Adrenal gland (tissue), 9 donors: ENCODE measurements at regions not wholly inside any gene's neighbourhood (a gene's known extent, or its start where the extent isn't known, plus 50 kb on each side); places are given as distances from the start of the nearest gene placed in this dataset.

Experiments used
- DNase-seq, 7 donors: peaks; one replicate each; pipeline ENCODE4 v3.0.0-alpha.2; 2019 to 2020
- H3K27ac ChIP-seq, 5 donors: fragments of 200-600 bp; sonication (generic) in 4 of 5; 1 replicate in 3 of 5; 2 replicates in 2 of 5; pipeline versions ENCODE4 v1.5.1 to v1.8.0; 2016 to 2020; ENCODE audit warnings: mild to moderate bottlenecking in 1 of 5
- H3K27me3 ChIP-seq: fragments of 200-600 bp; 2 replicates; pipeline ENCODE4 v1.8.0; 2021
- H3K36me3 ChIP-seq, 2 donors: fragments of 200-600 bp; replicated peaks in 1 of 2; 1 replicate in 1 of 2; 2 replicates in 1 of 2; pipeline versions ENCODE4 v1.5.1 to v1.8.0; 2018 to 2022
- H3K4me1 ChIP-seq, 2 donors: fragments of 200-600 bp; replicated peaks in 1 of 2; 1 replicate in 1 of 2; 2 replicates in 1 of 2; pipeline versions ENCODE4 v1.5.1 to v1.8.0; 2018 to 2021
- H3K4me3 ChIP-seq, 4 donors: fragments of 200-600 bp; sonication (generic) in 3 of 4; one replicate each; pipeline ENCODE4 v1.5.1; 2016 to 2018
- H3K9me3 ChIP-seq, 3 donors: fragments of 200-600 bp; sonication (generic) in 1 of 3; replicated peaks in 1 of 3; 1 replicate in 2 of 3; 2 replicates in 1 of 3; pipeline versions ENCODE4 v1.5.1 to v1.8.0; 2016 to 2021
- POLR2A ChIP-seq, 2 donors: fragments of 450-650 bp; IDR thresholded peaks; one replicate each; pipeline ENCODE4 v1.6.1; 2017; ENCODE audit warnings: antibody characterized with exemption in 2 of 2, mild to moderate bottlenecking in 2 of 2, moderate library complexity in 1 of 2
- WGBS, 4 donors: extraction: QIAGEN DNeasy Blood & Tissue Kit in 2 of 4; methylation state at CpG; one replicate each; pipeline versions ENCODE4 v1.1.5 to v1.1.7; 2013 to 2017; 5-methylcytosine and 5-hydroxymethylcytosine counted together
- intact Hi-C, 2 donors: fragments of 100-400 bp; cut with DNase I; formaldehyde crosslinking; loops; one replicate each; pipeline versions ENCODE4 v1.14.1 to v1.15.0; 2022 to 2023
- TF ChIP-seq, protein P1 (sequence below), 6 experiments: fragments of 450-650 bp in 4 of 6; fragments of 200-600 bp in 2 of 6; sonication (generic) in 1 of 6; IDR thresholded peaks; 1 replicate in 5 of 6; 2 replicates in 1 of 6; pipeline versions ENCODE4 v1.5.1 to v1.8.0; 2016 to 2021; ENCODE audit warnings: antibody characterized with exemption in 6 of 6, mild to moderate bottlenecking in 2 of 6, moderate library complexity in 1 of 6
- donor health status: healthy with polysubstance abuse.
- donor health status: Bipolar disorder and iron deficiency.
- donor health status: DM: yes; HTN: yes; CAD: no.
- donor health status: DM: no; HTN: no; CAD: no.
- donor health status: DM: no; HTN: no; CAD: no.

DNA sequence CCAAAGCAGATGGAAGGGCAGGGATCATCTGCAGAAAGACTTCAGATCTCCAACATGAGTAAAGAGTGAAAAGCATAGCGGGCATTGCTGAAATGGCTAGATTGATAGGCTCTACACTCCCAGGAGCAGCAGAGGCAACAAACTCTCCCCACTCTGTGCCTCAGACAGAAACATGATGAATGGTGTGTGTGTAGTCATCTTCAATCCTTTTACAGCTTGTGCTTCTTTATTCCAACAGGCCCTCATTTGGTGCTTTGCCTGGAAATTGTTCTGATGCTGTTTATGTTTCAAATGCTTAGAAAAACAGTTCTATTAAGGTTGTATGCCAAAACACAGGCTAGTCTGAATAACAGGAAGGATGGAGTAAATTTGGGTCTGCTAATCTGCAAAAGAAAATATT, 176.2 kb downstream of the DMRTA1 start:
- Histone ChIP-seq H3K4me1 (no peaks in the 10 kb centered on the region), H3K4me3 (no peak overlapping the region), H3K9me3 (peaks cover 0 to 2% (median 0%) of the 10 kb centered on the region in 3 donors), H3K27me3 (no peaks in the 10 kb centered on the region), H3K27ac (no peak overlapping the region), H3K36me3 (no peaks in the 10 kb centered on the region)
- intact Hi-C loops = no loop called here
- no peak for TF ChIP-seq POLR2A (IDR thresholded peaks at IDR 0.05)
- TF ChIP-seq, protein P1, sequence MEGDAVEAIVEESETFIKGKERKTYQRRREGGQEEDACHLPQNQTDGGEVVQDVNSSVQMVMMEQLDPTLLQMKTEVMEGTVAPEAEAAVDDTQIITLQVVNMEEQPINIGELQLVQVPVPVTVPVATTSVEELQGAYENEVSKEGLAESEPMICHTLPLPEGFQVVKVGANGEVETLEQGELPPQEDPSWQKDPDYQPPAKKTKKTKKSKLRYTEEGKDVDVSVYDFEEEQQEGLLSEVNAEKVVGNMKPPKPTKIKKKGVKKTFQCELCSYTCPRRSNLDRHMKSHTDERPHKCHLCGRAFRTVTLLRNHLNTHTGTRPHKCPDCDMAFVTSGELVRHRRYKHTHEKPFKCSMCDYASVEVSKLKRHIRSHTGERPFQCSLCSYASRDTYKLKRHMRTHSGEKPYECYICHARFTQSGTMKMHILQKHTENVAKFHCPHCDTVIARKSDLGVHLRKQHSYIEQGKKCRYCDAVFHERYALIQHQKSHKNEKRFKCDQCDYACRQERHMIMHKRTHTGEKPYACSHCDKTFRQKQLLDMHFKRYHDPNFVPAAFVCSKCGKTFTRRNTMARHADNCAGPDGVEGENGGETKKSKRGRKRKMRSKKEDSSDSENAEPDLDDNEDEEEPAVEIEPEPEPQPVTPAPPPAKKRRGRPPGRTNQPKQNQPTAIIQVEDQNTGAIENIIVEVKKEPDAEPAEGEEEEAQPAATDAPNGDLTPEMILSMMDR (IDR thresholded peaks at IDR 0.05) = no peak
- WGBS, 4 donors = 50 to 75% (median 56%) methylated on average over 1 of the region's 1 CpG
- DNase-seq = no peak

GRCh38 chr9:22623236-22623635, 176.6 kb downstream of the DMRTA1 start:
- Histone ChIP-seq H3K9me3 (peaks cover 0 to 6% (median 0%) of the 10 kb centered on the region in 3 donors), H3K4me1 (no peaks in the 10 kb centered on the region), H3K4me3 (no peak overlapping the region), H3K27ac (no peak overlapping the region), H3K27me3 (no peaks in the 10 kb centered on the region), H3K36me3 (no peaks in the 10 kb centered on the region)
- 11 to 31% (median 23%) methylated on average over 3 of the region's 3 CpGs for WGBS, 4 donors
- TF ChIP-seq POLR2A (IDR thresholded peaks at IDR 0.05) = no peak
- TF ChIP-seq, protein P1 (IDR thresholded peaks at IDR 0.05) = no peak
- DNase-seq = no peak
- intact Hi-C loops = no loop called here

GRCh38 chr9:22625540-22625939, 178.9 kb downstream of the DMRTA1 start:
- Histone ChIP-seq H3K36me3 (no peaks in the 10 kb centered on the region), H3K4me3 (no peak overlapping the region), H3K27ac (no peak overlapping the region), H3K4me1 (no peaks in the 10 kb centered on the region), H3K9me3 (peaks cover 0 to 9% (median 0%) of the 10 kb centered on the region in 3 donors), H3K27me3 (no peaks in the 10 kb centered on the region)
- DNase-seq = no peak
- intact Hi-C loops = no loop called here
- TF ChIP-seq POLR2A (IDR thresholded peaks at IDR 0.05) = no peak
- TF ChIP-seq, protein P1 (IDR thresholded peaks at IDR 0.05) = no peak
- WGBS, 4 donors = 72 to 77% (median 75%) methylated on average over 4 of the region's 4 CpGs

GRCh38 chr9:22643541-22643940, 196.9 kb downstream of the DMRTA1 start:
- Histone ChIP-seq H3K27ac (no peak overlapping the region), H3K4me1 (no peaks in the 10 kb centered on the region), H3K36me3 (no peaks in the 10 kb centered on the region), H3K4me3 (no peak overlapping the region), H3K9me3 (no peaks in the 10 kb centered on the region), H3K27me3 (no peaks in the 10 kb centered on the region)
- TF ChIP-seq, protein P1 (IDR thresholded peaks at IDR 0.05) = no peak
- TF ChIP-seq POLR2A (IDR thresholded peaks at IDR 0.05) = no peak
- no peak for DNase-seq
- intact Hi-C loops = no loop called here
